ENCODE measurements at regions not wholly inside any gene's neighbourhood (a gene's known extent, or its start where the extent isn't known, plus 50 kb on each side); places are given as distances from the start of the nearest gene placed in this dataset.

- H3K36me3 ChIP-seq (ENCODE audit: control insufficient read depth in 2 of 2, insufficient read depth in 2 of 2, low read length in 1 of 2), result no peaks in the 10 kb centered on the region
- no peak for FAIRE-seq
These were observed 934.6 kb upstream of the CDH8 start for GRCh38 chr16:62970851-62971250.

More at GRCh38 chr16:62970851-62971250, 934.6 kb upstream of the CDH8 start:
- in situ Hi-C loops (cut with MboI) (no loop called here), intact Hi-C loops (cut with micrococcal nuclease; ENCODE audit: unreplicated experiment) (no loop called here)
- Histone ChIP-seq H3K4me2 (ENCODE audit: control insufficient read depth, insufficient read depth) (no peak overlapping the region), H3K27ac (ENCODE audit: control insufficient read depth, insufficient read depth) (no peak overlapping the region), H3K9me3 (replicated peaks; ENCODE audit: control insufficient read depth, insufficient read depth, low read length) (no peaks in the 10 kb centered on the region), H4K20me1 (ENCODE audit: control insufficient read depth, insufficient read depth) (no peaks in the 10 kb centered on the region), H3K27me3 (replicated peaks in 1 of 2; ENCODE audit: control insufficient read depth in 2 of 2, insufficient read depth in 2 of 2, low read length in 1 of 2) (no peaks in the 10 kb centered on the region), H3K9ac (ENCODE audit: control insufficient read depth, insufficient read depth, low read length) (no peak overlapping the region), H3K4me1 (ENCODE audit: control insufficient read depth, insufficient read depth, low read length) (no peaks in the 10 kb centered on the region), H3K79me2 (ENCODE audit: control insufficient read depth, insufficient read depth, low read length) (no peaks in the 10 kb centered on the region), H2AFZ (ENCODE audit: control insufficient read depth, low read depth, low read length) (no peak overlapping the region), H3K4me3 (no peak overlapping the region)
- no TSS peak for BruUV-seq (replicated peaks)
- SMC1A ChIA-PET (ENCODE audit: uncharacterized antibody, unreplicated experiment), result interaction anchor here (1.4 kb wide), 1 partner anchor 80 kb away, joined by 3 read pairs; no protein-coding TSS in a partner anchor
- CTCF ChIA-PET, result no interaction called here
- RAD21 ChIA-PET (ENCODE audit: unreplicated experiment), result no interaction called here
- TF ChIP-seq ZBTB4 (CRISPR knock-in tag; IDR thresholded peaks at IDR 0.05) (no peak), PBX3 (IDR thresholded peaks at IDR 0.05; ENCODE audit: insufficient replicate concordance, low read depth, low read length) (no peak), CBX3 (IDR thresholded peaks at IDR 0.05; ENCODE audit: borderline replicate concordance, low read depth) (no peak), NKRF (conservative IDR thresholded peaks at IDR 0.05) (no peak), ESRRA (IDR thresholded peaks at IDR 0.05; ENCODE audit: low read length) (no peak), SMC3 (IDR thresholded peaks at IDR 0.05; ENCODE audit: borderline replicate concordance, low read length) (no peak), IRF4 (IDR thresholded peaks at IDR 0.05; ENCODE audit: low read depth, low read length) (no peak)
- POLR2A ChIA-PET, result no interaction called here
- ATAC-seq, result no peak
- no peak for DNase-seq (ENCODE audit: low read depth, low spot score)
